RPMI7951 (cell line): ENCODE measurements at regions not wholly inside any gene's neighbourhood (a gene's known extent, or its start where the extent isn't known, plus 50 kb on each side); places are given as distances from the start of the nearest gene placed in this dataset.

ENCODE experiments used
- DNase-seq: peaks from one replicate; pipeline ENCODE4 v3.0.0-alpha.2; 2012; ENCODE audit warnings: low read depth

DNA sequence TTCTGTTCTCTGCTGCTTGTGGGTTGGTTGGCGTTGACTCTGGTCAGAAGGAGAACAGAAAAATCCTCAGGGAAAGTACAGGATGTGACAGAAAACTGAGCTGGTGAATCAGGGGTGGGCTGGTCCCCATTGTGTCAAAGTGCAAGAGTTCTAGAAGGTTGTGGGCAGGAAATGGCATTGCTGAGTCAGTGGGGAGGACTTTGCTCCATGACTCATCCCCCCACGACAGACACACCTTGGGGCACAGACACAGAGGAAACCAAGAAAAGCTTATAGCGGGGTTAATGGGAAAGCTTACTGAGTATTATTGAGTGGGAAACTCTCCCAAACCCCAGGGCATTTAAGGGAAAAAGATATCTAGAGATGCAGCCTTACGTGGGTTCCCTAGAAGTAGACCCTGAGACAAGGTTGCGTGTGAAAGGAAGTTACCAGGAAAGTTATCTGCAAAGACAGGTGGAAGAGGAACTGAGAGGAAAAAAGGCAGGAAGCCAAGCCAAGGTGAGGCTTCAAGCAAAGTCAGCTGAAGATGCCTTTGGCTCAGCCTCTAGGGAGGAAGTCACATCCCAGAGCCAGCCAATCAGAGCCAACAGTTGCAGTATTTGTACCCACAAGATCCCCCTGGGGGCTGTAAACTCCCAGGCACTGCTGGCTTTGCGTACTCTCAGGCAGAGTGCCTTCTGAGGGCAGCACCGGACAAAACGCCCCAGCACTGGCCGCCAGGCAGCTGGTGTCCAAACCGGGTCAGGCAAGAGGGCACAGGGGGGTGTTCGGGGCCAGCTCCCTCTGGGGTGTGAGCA, 86.4 kb downstream of the FOXL1 start:
- peak; percentile 100 for DNase-seq

DNA sequence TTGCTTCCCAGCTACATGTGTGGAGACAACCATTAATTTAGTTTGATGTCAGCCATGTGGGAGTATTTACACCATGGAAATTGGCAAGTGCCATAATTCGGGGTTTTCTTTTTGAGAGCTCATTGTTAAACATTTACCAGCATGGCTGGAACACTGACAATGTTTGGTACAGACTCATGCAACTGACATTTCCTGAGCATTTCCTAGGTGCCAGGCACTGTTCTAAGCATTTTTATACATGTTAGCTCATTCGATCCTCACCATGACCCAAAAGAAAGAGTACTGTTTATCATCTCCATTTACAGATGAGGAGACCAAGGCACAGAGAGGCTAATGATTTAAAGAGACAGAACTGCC, 86.9 kb downstream of the FOXL1 start:
- peak; percentile 90 for DNase-seq

DNA sequence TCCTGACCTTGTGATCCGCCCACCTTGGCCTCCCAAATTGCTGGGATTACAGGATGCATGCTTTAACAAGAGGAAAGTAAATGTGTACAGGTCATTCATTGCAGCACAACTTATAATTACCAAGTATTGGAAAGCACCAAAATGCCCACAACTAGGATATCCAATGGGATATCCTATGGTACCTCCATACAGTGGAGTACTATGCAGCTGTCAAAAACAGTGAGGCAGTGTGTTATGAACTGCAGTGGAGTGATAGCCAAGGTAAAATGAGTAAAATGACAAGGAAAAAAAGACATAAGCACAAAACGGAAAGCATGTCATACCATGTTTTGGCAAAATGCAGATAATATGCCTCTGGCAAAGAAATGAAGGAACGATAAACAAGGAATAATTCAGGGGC, 87.6 kb downstream of the FOXL1 start:
- no peak for DNase-seq

DNA sequence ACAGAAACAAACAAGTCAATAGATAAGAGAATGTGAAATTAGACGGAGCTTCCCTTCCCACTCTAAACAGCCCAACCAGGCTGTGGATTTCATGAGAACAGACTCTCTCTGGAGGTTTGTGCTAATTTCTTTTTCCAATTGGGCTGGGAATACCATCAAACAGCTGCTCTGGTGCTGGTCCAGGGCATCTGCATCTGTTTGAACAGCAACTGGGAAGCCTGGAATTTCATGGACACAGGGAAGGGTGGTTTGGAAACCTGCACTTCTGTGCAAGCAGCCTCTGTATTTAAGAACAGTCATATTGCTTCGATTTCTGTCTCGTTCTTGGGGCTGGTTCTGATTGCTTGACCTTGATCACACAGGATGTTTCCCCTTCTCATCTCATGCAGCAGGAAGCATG, 88.7 kb downstream of the FOXL1 start:
- DNase-seq, result no peak

DNA sequence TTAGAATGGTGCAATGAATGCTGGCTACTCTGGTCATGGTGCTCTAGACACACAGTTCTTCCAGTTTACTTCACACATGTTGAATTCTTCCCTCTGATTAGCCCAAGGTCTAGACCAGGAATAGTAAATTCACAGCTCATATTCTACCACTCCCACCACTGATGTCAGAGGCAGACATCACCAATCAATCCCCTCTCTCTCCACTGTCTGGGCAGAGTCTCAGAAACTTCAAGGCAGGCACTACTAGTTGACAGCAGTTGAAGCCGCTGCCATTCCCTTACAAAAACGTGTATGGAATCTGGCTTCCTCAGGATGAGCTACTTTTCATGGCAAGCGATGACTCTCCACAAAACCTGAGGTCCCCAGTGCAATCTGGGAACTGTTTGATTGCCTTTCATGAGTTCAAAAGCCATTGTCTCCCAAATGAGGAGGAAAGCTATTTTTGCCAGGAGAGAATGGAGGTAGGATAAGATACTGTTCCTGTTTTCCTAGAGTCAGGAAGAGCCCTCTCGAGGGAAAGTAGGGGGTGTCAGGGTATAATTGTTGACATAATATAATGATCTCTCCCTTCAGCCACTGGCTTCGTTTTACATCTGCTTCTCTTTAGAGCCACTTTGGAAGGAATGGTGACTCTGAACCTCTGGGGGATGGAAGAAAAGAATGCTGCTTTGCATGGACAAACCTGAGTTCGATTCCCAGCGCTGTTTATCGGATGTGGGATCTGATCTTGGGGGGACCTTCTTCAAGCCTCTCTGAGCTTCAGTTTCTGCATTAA, 90.0 kb downstream of the FOXL1 start:
- peak; percentile 78 for DNase-seq

DNA sequence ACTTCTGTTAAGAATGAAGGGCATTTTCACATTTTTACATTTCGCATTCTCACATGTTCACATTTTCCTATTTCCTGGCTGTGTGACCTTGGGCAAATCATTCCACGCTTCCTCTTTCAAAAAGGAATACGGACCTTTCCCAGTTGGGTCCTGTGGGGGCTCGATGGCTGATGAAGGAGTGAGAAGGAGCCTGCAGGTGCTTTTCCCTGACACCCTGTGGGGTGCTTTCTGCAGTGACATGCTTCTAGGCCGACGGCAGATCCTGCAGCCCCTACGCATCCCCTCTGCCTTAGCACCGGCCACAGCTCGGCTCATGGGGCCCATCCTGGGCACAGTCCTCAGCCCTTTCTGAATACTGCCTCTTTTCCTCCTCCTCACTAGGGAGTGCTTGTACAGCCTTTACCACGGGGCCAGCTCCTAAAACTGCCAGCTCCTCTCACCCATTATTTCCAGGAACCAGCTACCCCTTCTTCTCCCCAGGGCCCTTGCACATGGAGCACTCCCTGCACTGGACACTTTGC, 91.0 kb downstream of the FOXL1 start:
- no peak for DNase-seq

DNA sequence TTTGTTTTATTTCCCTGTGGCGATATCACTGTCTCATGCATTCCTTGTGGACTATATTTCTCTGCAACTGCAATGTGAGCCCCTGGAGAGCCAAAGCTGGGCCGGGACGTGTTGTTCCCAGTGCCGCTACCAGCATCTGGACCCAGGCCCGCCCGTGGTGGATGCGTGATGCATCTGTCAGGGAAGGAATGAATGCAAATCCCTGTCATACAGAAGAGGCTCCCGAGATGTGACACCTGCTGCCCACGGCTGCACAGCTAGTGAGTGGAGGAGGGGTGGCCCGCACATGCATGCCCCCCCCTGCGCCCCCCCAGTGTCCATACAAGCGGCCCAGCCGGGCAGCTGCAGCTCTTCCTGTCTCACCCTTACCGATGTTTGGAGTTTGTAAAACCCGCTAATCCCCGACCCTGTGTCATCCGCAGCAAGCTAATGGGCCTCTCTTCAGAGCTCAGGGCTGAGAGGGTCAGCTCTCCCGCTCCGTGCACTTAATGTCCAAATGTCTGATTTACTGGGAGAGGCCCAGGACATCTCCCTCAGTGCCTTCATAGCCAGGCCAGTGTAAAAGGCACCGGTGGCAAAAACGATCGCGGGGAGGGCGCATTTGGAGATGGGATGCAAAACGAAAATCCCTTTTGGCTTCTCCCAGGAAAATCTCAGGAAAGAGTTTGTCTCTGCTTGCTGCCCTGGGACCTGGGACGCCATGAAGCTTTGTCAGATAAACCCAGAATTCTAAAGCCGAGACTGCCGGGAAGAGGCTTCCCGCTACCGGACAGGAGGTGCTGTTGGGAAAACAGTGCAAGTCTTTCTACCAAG, 91.8 kb downstream of the FOXL1 start:
- DNase-seq, result peak; percentile 46

DNA sequence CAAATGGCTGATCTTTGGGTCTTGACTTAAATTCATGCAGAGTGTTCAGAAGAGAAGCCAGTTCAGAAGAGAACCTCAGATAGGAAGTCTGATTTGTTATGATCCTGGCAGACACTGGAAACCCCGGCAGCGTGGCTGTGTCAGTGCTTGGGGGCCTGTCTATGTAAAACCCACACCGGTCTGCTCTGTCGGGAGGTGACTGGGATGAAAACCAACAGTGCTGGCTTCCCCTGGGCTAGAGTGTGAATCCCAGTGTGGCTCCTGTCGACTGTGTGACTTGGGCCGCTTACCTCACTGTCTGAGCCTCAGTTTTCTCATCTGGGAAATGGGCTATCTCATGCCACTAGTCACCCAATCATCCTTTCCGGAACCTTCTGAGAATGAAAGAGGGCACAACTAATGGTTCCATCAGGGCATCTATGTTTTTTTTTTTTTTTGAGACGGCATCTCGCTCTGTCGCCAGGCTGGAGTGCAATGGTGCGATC, 92.4 kb downstream of the FOXL1 start:
- no peak for DNase-seq

DNA sequence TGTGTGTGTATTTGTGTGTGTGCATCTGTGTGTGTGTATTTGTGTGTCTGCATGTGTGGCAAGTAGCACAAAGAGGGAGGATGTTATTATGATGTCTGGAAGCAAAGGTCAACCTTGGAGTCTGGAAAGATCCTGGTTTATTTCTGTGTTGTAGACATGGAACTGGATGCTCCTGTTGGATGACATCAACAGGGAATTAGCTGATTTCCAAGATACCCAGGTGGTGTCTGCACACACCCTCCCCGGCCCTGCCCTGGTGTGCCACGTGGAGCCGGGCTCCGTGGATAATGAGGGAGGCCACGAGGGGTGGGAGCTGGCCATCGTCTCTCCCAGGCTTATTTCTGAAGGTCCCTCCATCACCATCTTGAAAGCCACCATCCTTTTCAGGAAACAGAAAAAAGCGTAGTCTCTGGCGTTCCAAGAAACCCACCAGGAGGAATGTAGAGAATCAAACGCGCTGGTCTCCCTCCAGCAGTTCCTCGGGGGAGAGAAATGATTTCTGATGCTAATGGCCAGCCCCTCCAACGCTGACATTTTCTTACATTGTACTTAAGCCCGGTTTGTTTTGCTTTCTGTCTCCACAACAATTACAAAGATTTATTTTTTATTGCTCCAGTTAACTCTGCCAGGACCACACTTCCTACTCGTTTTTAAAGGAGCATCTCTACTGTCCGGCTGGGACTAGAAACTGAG, 93.3 kb downstream of the FOXL1 start:
- no peak for DNase-seq

DNA sequence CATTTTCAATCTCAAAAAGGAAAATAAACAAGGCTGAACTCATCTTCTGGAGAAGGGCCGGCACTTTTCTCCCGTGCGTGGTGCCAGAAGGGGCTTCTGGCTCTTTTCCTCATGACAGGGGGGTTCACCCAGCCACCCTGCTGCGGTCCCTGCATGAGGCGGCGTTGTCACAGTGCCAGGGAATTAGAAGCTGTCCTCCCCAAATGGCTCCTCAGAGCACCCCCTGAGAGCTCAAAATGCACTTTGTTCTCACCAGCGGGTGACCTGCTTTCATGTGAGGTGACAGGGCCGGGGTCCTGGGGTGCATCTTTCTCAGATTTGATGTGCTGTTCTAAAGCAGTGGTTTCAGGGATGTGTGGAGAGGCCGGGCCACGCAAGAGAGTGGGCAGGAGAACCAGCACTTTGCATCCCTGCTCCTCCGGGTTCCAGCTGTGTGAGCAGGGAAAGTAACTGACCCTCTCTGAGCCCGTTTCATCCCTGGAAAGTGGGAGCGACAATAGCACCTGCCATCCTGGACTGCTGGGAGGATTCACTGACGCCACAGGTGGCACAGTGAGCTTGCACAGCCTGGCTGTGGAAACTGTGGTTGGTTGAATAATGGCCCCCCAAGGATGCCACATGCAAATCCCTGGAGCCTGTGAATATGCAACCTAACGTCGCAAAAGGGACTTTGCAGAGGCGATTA, 94.0 kb downstream of the FOXL1 start:
- DNase-seq, result no peak

DNA sequence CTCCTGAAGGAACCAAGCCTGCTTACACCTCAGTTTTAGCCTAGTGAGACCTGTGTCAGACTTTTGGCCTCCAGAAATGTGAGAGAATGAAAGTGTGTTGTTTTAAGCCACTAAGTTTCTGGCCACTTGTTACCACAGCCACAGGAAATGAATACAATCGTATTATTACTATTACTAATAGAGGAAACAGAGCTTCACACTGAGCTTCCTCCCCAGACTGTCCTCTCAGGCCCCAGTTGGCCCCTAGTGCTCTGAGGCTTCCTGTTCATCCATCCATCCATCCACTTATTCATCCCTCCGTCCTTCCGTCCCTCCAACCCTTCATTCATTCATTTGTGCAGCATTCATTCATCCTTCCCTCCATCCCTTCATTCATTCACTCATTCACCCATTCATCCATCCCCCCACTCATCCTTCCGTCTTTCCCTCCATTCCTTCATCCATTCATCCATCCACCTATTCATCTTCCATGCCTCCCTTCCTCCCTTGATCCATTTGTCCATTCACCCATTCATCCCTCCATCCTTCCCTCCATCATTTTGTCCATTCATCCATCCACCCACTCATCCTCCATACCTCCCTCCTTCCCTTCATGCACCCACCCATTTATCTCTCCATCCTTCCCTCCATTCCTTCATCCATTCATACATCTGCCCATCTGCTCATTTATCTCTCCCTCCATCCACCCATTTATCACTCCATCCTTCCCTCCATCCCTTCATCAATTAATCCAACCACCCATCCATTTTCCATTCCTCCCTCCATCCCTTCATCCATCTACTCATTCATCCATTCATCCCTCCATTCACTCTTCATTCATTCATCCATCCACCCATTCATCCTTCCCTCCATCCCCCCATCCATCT, 95.0 kb downstream of the FOXL1 start:
- no peak for DNase-seq

DNA sequence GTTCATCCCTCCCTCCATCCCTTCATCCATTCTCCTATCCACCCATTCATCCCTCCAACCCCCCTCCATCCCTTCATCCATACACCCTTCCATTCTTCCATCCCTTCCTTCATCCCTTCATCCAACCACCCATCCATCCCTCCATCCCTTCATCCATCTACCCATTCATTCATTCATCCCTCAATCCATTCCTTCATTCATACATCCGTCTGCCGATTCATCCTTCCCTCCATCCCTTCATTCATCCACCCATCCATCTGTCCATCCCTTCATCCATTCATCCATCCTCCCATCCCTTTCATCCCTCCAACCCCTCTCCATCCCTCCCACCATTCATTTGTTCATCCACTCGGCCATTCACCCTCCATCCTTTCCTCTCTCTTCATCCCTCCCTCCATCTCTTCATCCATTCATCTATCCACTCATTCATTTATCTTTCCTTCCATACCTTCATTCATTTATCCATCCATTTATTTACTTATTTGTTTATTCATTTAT, 95.7 kb downstream of the FOXL1 start:
- DNase-seq, result no peak

DNA sequence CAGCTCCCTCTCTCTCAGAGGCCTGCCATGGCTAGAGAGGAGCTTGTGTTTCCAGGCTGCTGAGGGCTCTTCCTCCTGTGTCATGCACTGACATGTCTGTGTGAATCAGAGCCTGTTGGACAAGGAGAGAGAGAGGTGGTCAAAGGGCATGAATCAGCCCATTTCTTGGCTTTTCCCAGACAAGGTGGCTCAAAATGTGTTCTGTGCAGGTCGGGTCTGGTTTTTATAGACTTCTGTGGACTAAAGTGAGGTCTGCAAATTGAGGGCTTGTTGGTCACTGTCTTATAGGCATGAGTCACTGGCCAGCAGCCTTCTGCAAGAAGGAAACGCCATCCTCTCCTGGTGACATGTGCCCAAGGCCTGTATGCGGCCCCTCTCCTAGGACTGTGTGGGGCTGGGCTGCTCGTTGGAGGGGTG, 97.9 kb downstream of the FOXL1 start:
- peak; percentile 85 for DNase-seq

DNA sequence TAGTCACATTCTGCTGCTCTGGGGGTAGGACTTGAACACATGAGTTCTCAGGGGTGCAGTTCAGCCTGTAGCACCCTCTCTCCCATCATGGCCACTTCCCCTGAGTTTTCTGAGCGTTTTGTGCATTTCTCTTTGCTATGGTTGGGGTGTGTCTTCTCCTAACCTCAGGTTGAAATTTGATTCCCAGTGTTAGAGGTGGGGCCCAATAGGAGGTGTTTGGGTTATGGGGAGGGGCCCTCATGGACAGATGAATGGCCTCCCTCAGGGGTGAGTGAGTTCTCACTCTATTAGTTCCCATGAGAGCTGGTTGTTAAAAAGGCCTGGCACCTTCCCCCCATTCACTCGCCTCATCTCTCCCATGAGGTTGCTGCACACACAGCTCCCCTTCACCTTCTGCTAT, 101.1 kb downstream of the FOXL1 start:
- DNase-seq, result no peak

DNA sequence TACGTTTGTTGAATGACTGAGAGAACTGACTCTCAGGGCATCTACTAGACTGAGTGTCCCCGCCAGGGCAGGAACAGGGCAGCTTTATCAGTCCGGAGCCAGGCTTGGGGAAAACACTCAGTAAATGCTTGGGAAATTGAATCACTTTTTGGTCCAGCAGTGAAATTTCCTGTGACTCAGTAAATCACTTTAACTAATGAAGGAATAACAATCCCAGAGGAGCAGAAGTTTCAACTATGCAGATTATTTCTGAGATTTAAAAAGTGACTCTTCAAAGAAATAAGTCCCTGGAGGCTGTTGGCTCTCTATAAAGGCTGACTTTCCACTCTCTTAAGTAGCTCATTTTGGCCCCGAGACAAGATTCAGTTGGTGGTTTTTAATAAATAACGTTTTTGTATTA, 101.8 kb downstream of the FOXL1 start:
- DNase-seq, result peak; percentile 85

DNA sequence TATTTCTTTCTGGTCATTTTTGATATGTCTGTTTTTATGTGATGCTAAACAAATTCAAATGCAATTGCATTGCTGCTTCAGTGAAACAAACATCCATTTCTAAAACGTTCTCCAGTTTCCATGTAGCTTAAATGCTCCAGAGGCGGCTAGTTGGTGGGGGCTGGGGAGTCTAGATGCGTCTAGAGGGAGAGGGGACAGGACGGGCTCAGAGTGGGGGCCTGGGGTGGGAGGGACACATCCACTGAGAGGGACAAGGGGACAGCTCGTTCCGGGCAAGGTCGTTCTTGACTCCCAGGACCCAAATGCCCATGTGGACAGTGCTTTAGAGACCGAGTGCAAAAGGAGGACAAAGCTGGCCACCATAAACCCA, 102.3 kb downstream of the FOXL1 start:
- no peak for DNase-seq

DNA sequence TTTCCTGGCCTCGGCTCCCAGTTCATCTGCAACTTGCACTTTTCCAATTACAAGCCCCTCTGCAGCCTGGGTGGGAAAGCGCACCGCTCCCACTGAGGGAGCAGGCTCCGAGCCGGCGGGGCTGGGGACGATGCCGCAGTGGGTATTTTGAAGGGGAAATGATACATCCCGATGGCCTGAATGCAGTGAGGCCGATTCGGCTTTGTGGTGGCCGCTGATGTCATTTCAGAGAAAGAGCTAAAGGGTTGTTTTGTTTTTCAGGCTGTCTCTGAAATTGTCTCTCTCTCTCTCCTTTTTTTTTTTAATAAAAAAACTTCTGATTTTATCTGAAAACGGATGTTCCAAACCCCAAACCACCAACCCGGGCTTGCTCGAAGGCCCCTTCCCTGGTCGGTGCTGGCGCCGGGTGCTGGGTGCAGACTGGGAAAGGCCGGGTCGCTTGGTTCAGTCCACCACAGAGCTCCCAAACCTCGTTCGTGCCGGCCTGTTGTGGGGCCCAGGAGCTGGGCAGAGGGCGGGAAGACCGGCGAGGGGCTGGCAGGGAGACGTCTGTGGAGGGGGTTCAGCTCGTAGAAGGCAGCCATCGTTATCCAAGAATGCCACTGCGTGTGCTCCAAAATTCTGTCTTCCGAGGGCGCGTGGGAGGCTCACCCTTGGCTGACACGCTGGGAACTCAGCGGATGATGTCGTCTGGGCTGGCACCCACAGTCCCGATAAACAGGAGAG, 102.8 kb downstream of the FOXL1 start:
- peak; percentile 84 for DNase-seq

DNA sequence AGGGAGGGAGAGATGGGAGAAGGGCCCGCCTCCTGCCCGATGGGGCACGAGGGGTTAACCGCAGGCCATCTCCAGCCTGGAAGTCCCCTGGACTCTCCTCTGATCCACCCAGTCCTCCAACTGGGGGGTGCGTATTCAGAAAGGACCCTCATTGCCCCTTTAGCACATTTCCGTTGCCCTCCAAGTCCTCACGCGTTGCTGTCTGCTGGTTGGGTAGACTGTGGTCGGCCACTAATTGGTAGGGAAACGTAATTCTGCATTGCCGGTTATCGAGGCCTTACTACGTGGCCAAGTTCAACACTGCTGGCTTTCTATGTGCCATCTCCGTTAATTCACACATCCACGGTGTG, 103.4 kb downstream of the FOXL1 start:
- DNase-seq, result no peak

DNA sequence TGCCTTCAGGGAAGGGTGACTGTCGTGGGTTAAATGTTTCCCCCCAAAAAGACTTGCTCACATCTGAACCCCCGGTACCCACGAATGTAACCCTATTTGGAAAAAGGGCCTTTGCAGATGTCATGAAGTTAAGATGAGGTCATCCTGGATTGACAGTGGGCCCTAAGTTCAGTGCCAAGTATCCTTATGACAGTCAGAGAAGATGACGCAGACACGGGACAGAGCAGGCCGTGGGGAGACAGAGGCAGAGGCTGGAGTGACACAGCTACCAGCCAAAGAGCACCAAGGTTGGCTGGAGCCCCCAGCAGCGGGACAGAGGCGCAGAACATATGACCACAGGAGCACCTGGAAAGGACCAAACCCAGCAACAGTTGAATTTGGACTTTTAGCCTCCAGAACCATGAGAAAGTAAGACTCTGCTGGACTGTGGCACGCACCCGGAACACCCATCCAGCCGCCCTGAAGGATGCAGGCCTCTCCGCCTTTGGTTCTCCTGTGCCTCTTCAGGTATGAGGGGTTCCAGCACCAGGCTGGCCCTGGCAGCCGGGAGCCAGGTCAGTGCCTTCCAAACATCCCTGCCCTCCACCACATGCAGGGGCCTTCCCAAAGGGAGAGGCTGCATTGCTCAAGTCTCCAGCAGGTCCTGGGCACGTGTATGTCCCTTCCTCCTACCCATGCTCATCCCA, 104.0 kb downstream of the FOXL1 start:
- DNase-seq, result no peak
